Prostate gland (tissue), 2 donors: ENCODE measurements at regions not wholly inside any gene's neighbourhood (a gene's known extent, or its start where the extent isn't known, plus 50 kb on each side); places are given as distances from the start of the nearest gene placed in this dataset.

Experiments
- DNase-seq: peaks from one replicate; pipeline ENCODE4 v3.0.0-alpha.2; 2019; ENCODE audit warnings: low spot score
- H3K27ac ChIP-seq, 2 donors: fragments of 200-600 bp; sonication (generic); 2 replicates each; pipeline ENCODE4 v1.5.1; 2017 to 2019
- H3K27me3 ChIP-seq: fragments of 200-600 bp; sonication (generic); replicated peaks from 2 replicates; pipeline ENCODE4 v1.5.1; 2019; ENCODE audit not compliant: insufficient read depth
- H3K36me3 ChIP-seq, 2 donors: fragments of 200-600 bp; sonication (generic); 1 replicate in 1 of 2; 2 replicates in 1 of 2; pipeline versions ENCODE4 v1.5.1 to v1.8.1; 2017 to 2019
- H3K4me1 ChIP-seq: fragments of 200-600 bp; sonication (generic); replicated peaks from 2 replicates; pipeline ENCODE4 v1.5.1; 2019
- H3K4me3 ChIP-seq, 2 donors: fragments of 200-600 bp; sonication (generic); 2 replicates each; pipeline ENCODE4 v1.5.1; 2017 to 2019
- H3K9me3 ChIP-seq: fragments of 200-600 bp; sonication (generic); 2 replicates; pipeline ENCODE4 v1.5.1; 2017
- CTCF ChIP-seq, 4 experiments: fragments of 200-600 bp in 2 of 4; fragments of 450-650 bp in 2 of 4; sonication (generic) in 2 of 4; IDR thresholded peaks; 1 replicate in 3 of 4; 2 replicates in 1 of 4; pipeline ENCODE4 v1.5.1; 2016 to 2019; ENCODE audit warnings: antibody characterized with exemption in 4 of 4, mild to moderate bottlenecking in 2 of 4, moderate library complexity in 2 of 4
- POLR2A ChIP-seq: fragments of 450-650 bp; IDR thresholded peaks from one replicate; pipeline ENCODE4 v1.6.1; 2016; ENCODE audit warnings: antibody characterized with exemption, mild to moderate bottlenecking
- POLR2AphosphoS5 ChIP-seq: sonication (generic); formaldehyde crosslinking; IDR thresholded peaks from one replicate; pipeline ENCODE4 v1.6.1; 2017; ENCODE audit warnings: antibody characterized with exemption
- WGBS: methylation state at CpG from one replicate; pipeline ENCODE4 v1.1.5; 2018; 5-methylcytosine and 5-hydroxymethylcytosine counted together
- intact Hi-C: fragments of 100-400 bp; cut with DNase I; formaldehyde crosslinking; loops from one replicate; pipeline ENCODE4 v1.14.2; 2022

DNA sequence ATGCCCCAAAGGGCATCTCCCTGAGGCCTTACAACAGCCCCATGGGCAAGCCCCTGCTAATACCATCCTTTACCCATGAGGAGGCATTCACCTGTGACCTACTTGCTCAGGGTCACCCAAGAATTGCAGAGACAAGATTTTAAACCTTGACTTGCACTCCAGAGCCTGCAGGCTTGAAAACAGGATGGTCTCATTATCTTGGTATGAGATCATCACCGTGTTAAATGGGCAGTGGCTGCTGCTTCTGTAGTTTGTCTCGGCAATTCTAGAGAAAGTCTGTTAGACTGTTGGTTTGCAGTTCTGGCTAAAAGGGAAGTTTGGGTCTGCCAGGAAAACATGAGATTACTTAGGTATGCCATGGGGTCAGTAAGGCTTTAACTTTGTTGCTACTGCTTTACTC is 698.9 kb downstream of the GALR1 start:
- no peak overlapping the region for H3K27ac ChIP-seq
- no peaks in the 10 kb centered on the region for H3K36me3 ChIP-seq
- no peaks in the 10 kb centered on the region for H3K27me3 ChIP-seq
- no peaks in the 10 kb centered on the region for H3K9me3 ChIP-seq
- no peaks in the 10 kb centered on the region for H3K4me1 ChIP-seq
- no peak for TF ChIP-seq CTCF (IDR thresholded peaks at IDR 0.05)
- no peak for TF ChIP-seq POLR2A
- TF ChIP-seq POLR2AphosphoS5, result no peak
- H3K4me3 ChIP-seq, result no peak overlapping the region
- WGBS, result 32% methylated on average over 2 of the region's 2 CpGs
- no peak for DNase-seq
- intact Hi-C loops, result loop anchor here (10.0 kb wide), 1 partner anchor 184 kb away; no protein-coding TSS in a partner anchor

GRCh38 chr18:77949355-77949973 is 699.8 kb downstream of the GALR1 start:
- no peak for TF ChIP-seq POLR2AphosphoS5
- no peak for TF ChIP-seq POLR2A
- TF ChIP-seq CTCF (IDR thresholded peaks at IDR 0.05), result no peak
- Histone ChIP-seq H3K27me3 (no peaks in the 10 kb centered on the region), H3K4me1 (no peaks in the 10 kb centered on the region), H3K9me3 (no peaks in the 10 kb centered on the region), H3K27ac (no peak overlapping the region), H3K4me3 (no peak overlapping the region), H3K36me3 (no peaks in the 10 kb centered on the region)
- intact Hi-C loops, result loop anchor here (10.0 kb wide), 1 partner anchor 185 kb away; no protein-coding TSS in a partner anchor
- no peak for DNase-seq
- WGBS, result 71% methylated on average over 7 of the region's 7 CpGs

DNA sequence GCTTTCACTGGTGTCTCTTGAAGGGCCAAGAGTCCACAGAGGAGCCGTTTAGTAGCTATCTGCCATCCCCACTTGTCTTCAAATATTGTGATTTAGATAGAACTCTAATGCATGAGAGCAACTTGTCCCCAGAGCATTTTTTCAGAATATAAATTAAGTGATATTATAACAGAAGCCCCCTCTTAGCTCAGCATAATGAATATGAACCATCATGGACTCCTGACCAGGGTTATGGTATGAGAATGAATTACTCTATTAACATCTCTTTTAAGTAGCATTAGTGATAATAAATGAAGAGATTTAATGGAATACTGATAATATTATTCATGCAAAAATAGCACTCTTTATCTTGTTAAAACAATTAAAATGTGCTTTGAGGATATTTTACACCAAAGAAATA is 709.6 kb downstream of the GALR1 start:
- 62% methylated on average over 1 of the region's 1 CpG for WGBS
- no peak for TF ChIP-seq POLR2A
- TF ChIP-seq POLR2AphosphoS5, result no peak
- no peak for TF ChIP-seq CTCF (IDR thresholded peaks at IDR 0.05)
- Histone ChIP-seq H3K9me3 (no peaks in the 10 kb centered on the region), H3K27me3 (no peaks in the 10 kb centered on the region), H3K27ac (no peak overlapping the region), H3K36me3 (no peaks in the 10 kb centered on the region), H3K4me1 (no peaks in the 10 kb centered on the region), H3K4me3 (no peak overlapping the region)
- no peak for DNase-seq
- intact Hi-C loops, result no loop called here

- TF ChIP-seq POLR2AphosphoS5 (no peak), POLR2A (no peak)
- 73% methylated on average over 7 of the region's 7 CpGs for WGBS
- no peak overlapping the region for H3K4me3 ChIP-seq
- intact Hi-C loops, result no loop called here
- H3K9me3 ChIP-seq, result no peaks in the 10 kb centered on the region
- H3K27ac ChIP-seq, result no peak overlapping the region
- H3K36me3 ChIP-seq, result no peaks in the 10 kb centered on the region
- DNase-seq, result no peak
- no peaks in the 10 kb centered on the region for H3K27me3 ChIP-seq
- no peaks in the 10 kb centered on the region for H3K4me1 ChIP-seq
Measured at GRCh38 chr18:77960791-77961410, 711.3 kb downstream of the GALR1 start.

- no peaks in the 10 kb centered on the region for H3K27me3 ChIP-seq
Measured at GRCh38 chr18:77967071-77967470, 717.4 kb downstream of the GALR1 start.

More at GRCh38 chr18:77967071-77967470, 717.4 kb downstream of the GALR1 start:
- Histone ChIP-seq H3K4me1 (no peaks in the 10 kb centered on the region), H3K9me3 (no peaks in the 10 kb centered on the region), H3K36me3 (no peaks in the 10 kb centered on the region), H3K27ac (no peak overlapping the region), H3K4me3 (no peak overlapping the region)
- DNase-seq, result no peak
- intact Hi-C loops, result no loop called here
- WGBS, result 84% methylated on average over 5 of the region's 5 CpGs
- TF ChIP-seq POLR2A (no peak), POLR2AphosphoS5 (no peak), CTCF (IDR thresholded peaks at IDR 0.05) (no peak)
